BE2C (cell line): ENCODE measurements at regions not wholly inside any gene's neighbourhood (a gene's known extent, or its start where the extent isn't known, plus 50 kb on each side); places are given as distances from the start of the nearest gene placed in this dataset.

ENCODE experiments used
- DNase-seq: peaks from one replicate; pipeline ENCODE4 v3.0.0-alpha.2; 2020
- H3K27me3 ChIP-seq: fragments of 250-450 bp; sonication (Bioruptor Pico); 2 replicates; pipeline ENCODE4 v1.5.1; 2020; ENCODE audit warnings: mild to moderate bottlenecking
- H3K36me3 ChIP-seq: fragments of 250-450 bp; sonication (Bioruptor Pico); 2 replicates; pipeline ENCODE4 v1.5.1; 2020; ENCODE audit warnings: mild to moderate bottlenecking
- H3K4me1 ChIP-seq: fragments of 250-450 bp; sonication (Bioruptor Pico); 2 replicates; pipeline ENCODE4 v1.5.1; 2020
- H3K4me3 ChIP-seq: 2 replicates; pipeline ENCODE4 v1.5.1; 2011; ENCODE audit warnings: low read depth, low read length
- H3K9me3 ChIP-seq: fragments of 250-450 bp; sonication (Bioruptor Pico); 2 replicates; pipeline ENCODE4 v1.5.1; 2020
- TF ChIP-seq, protein P1 (sequence below): IDR thresholded peaks from 2 replicates; pipeline ENCODE4 v1.5.1; 2012; ENCODE audit warnings: mild to moderate bottlenecking, low read depth, low read length

DNA sequence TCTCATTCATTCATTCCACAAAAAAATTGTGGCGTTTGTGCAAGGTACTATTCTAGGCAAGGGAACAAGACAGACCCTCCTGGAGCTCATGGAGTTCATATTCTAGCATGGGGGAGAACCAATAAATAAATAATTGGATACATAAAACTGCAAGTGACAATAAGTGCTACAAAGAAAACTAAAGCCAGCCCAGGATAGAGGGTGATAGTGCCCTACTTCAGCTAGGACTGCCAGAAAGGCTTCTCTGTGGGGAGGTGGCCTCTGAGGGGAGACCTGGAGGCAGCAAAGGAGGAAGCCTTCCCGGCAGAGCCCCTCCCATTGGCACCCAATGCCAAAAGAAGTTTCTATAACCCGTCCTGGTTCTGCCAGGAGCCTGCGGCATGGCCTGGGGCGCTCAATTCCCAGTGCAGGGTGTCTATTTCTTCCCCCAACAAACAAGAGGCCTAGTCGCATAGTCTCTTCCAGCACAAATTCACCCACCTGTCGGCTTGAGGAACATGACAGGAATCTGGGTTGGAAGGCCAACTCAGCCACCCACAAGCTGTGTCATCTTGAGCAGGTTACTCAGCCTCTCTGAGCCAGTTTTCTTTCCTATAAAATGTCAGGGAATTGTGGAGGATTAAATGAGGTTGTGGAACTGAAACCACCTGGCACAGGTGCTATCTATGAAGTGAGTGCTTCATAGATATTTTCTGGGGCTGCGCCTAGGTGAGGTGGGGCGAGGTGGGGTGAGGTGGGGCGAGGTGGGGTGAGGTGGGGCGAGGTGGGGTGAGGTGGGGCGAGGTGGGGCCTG, 94.3 kb downstream of the ZFP36L2 start:
- Histone ChIP-seq H3K36me3 (no peaks in the 10 kb centered on the region), H3K27me3 (no peaks in the 10 kb centered on the region), H3K9me3 (no peaks in the 10 kb centered on the region), H3K4me3 (no peak overlapping the region), H3K4me1 (peaks cover 11% of the 10 kb centered on the region)
- TF ChIP-seq, protein P1, sequence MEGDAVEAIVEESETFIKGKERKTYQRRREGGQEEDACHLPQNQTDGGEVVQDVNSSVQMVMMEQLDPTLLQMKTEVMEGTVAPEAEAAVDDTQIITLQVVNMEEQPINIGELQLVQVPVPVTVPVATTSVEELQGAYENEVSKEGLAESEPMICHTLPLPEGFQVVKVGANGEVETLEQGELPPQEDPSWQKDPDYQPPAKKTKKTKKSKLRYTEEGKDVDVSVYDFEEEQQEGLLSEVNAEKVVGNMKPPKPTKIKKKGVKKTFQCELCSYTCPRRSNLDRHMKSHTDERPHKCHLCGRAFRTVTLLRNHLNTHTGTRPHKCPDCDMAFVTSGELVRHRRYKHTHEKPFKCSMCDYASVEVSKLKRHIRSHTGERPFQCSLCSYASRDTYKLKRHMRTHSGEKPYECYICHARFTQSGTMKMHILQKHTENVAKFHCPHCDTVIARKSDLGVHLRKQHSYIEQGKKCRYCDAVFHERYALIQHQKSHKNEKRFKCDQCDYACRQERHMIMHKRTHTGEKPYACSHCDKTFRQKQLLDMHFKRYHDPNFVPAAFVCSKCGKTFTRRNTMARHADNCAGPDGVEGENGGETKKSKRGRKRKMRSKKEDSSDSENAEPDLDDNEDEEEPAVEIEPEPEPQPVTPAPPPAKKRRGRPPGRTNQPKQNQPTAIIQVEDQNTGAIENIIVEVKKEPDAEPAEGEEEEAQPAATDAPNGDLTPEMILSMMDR: no peak
- no peak for DNase-seq

DNA sequence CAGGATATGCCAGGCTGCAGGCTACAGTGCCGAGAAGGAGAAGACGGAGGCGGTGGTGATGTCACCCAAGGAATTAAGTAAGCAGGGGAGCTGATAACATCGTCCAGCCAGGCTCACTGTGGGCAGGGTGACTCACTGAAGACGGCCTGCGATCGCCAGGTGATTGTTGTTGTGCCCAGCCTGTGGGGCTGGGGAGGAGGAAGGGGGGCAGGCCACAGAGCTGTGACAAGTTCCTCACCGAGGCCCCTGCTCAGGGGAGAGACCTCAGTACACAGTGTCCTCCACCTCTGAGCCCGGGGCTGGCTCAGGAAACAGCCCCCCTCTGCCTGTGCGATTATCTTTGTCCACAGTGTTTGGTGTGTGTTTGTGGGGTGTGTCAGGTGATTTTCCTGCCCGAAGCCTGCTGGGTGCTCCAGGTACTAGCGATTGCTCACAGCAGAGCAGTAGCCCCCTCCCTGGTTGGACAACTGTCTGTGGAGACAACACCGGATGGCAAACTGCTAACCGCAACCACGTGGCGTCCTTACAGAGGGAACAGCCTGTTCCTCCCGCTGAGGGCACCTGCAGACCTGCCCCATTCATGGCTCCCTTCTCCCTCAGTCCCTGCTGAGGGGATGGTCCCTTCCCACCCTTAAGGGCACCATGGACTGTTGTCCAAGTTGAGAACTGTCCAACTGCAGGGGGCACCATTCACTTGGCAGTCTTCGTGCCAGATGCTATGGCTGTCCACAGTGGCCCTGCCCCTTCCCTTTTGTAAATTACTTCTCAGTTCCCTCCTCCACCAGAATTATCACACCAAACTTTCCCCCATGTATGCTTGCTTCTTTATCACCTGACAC, 95.1 kb downstream of the ZFP36L2 start:
- no peak overlapping the region for H3K4me3 ChIP-seq
- peak; percentile 46 for DNase-seq
- no peaks in the 10 kb centered on the region for H3K36me3 ChIP-seq
- TF ChIP-seq, protein P1: peak; percentile 50
- no peaks in the 10 kb centered on the region for H3K9me3 ChIP-seq
- peaks cover 7% of the 10 kb centered on the region for H3K4me1 ChIP-seq
- no peaks in the 10 kb centered on the region for H3K27me3 ChIP-seq

GRCh38 chr2:43130548-43130875, 95.9 kb downstream of the ZFP36L2 start:
- TF ChIP-seq, protein P1: no peak
- no peak overlapping the region for H3K4me3 ChIP-seq
- H3K4me1 ChIP-seq: peaks cover 7% of the 10 kb centered on the region
- no peak for DNase-seq
- H3K36me3 ChIP-seq: no peaks in the 10 kb centered on the region
- no peaks in the 10 kb centered on the region for H3K27me3 ChIP-seq
- no peaks in the 10 kb centered on the region for H3K9me3 ChIP-seq

DNA sequence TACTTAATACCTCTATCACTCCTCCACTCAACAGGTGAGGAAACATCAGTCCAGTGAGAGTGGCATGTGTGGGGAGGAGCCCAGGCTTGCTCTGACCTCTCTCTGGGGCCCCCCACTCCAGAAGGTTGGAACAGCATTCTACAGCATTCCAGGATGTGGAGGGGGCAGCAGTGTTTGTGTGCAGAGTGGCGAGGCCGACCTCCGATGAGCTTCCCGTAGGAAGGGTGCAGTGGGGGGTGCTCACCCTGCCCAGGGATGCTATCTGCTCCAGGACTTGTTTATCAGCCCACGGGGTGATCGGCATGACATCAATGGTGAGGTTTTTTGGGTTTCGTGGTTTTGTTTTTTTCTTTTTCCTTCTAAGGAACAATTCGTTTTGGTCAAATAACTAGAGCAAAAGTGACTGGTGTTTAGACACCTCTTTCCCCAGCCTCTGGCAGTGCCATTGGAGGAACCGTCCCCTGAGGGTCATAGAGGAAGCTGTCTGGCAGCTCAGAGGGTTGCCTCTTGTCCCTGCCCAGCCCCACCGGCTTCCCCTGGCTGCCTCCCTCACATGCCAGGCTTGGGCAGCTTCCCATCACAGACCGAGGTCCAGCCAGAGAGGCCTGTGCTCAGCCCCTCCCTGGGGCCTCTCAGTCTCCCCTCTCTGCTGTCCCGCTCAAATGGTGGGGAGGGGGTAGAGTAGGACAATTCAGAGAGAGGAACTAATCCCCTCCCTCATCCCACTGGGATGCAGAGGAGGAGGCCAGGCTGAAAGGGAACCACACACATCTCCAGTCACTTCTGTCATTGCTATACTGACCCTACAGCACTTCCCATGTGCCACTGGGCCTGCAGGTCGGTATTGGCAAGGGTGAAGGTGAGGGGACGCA, 96.5 kb downstream of the ZFP36L2 start:
- TF ChIP-seq, protein P1: no peak
- Histone ChIP-seq H3K4me1 (peaks cover 7% of the 10 kb centered on the region), H3K4me3 (no peak overlapping the region), H3K9me3 (no peaks in the 10 kb centered on the region), H3K27me3 (no peaks in the 10 kb centered on the region), H3K36me3 (no peaks in the 10 kb centered on the region)
- DNase-seq: no peak

- no peaks in the 10 kb centered on the region for H3K36me3 ChIP-seq
- DNase-seq: no peak
- no peaks in the 10 kb centered on the region for H3K9me3 ChIP-seq
- H3K4me3 ChIP-seq: no peak overlapping the region
- TF ChIP-seq, protein P1: no peak
- H3K27me3 ChIP-seq: no peaks in the 10 kb centered on the region
- peaks cover 7% of the 10 kb centered on the region for H3K4me1 ChIP-seq
Measured at GRCh38 chr2:43128559-43128955, 97.8 kb downstream of the ZFP36L2 start.
